HepG2 (cell line): ENCODE measurements at regions not wholly inside any gene's neighbourhood (a gene's known extent, or its start where the extent isn't known, plus 50 kb on each side); places are given as distances from the start of the nearest gene placed in this dataset.

ENCODE experiments used
- ATAC-seq: fragments of 200-7000 bp; cut with Tn5 transposase; 3 replicates; pipeline ENCODE4 v1.9.1; 2020; ENCODE audit warnings: mild to moderate bottlenecking, moderate library complexity
- BruUV-seq: library from RNA; stranded (reverse); fragments of 400-500 nt; replicated peaks from 2 replicates; lab custom pipeline; 2021; lab: Mats Ljungman, UMichigan
- CTCF ChIA-PET: fragments of 300-600 bp; formaldehyde crosslinking; extraction: SDS; loops from one replicate; lab custom pipeline; 2021; ENCODE audit warnings: low total read pairs, inconsistent platforms, low intra/inter-chr PET ratio; lab: Yijun Ruan, JAX
- POLR2A ChIA-PET: fragments of 350-600 bp; sonication (Branson Sonifier 250); formaldehyde crosslinking; loops from one replicate; lab custom pipeline; 2020; ENCODE audit warnings: antibody characterized with exemption, inconsistent platforms; lab: Yijun Ruan, JAX
- DNase-seq: peaks from one replicate; pipeline ENCODE4 v3.0.0-alpha.2; 2015; ENCODE audit warnings: low spot score
- FAIRE-seq: peaks from 3 replicates; lab custom pipeline; 2011; peaks lifted over from hg19 to GRCh38; lab: Jason Lieb, UNC
- H2AFZ ChIP-seq: one replicate; pipeline ENCODE4 v1.6.1; 2011; ENCODE audit warnings: low read length, inconsistent platforms
- H3K27ac ChIP-seq: fragments of 300-600 bp; 3 replicates; pipeline ENCODE4 v1.8.0; 2011; ENCODE audit warnings: mixed run types, mild to moderate bottlenecking, mixed read lengths, low read length, inconsistent platforms; ENCODE audit not compliant: insufficient read depth; ENCODE audit errors: extremely low read length
- H3K27me3 ChIP-seq, 2 experiments: fragments of 200-600 bp in 1 of 2; 2 replicates in 1 of 2; 3 replicates in 1 of 2; pipeline versions ENCODE4 v1.6.0 to v1.8.0; 2011; ENCODE audit warnings: low read length in 2 of 2, mild to moderate bottlenecking in 2 of 2, moderate library complexity in 2 of 2, inconsistent platforms in 1 of 2; ENCODE audit not compliant: insufficient read depth in 2 of 2, control insufficient read depth in 1 of 2
- H3K36me3 ChIP-seq, 2 experiments: fragments of 200-600 bp in 1 of 2; replicated peaks in 1 of 2; 2 replicates in 1 of 2; 3 replicates in 1 of 2; pipeline versions ENCODE4 v1.5.1 to v1.8.0; 2011; ENCODE audit warnings: low read length in 2 of 2, inconsistent platforms in 1 of 2; ENCODE audit not compliant: insufficient read depth in 2 of 2, control insufficient read depth in 1 of 2
- H3K4me1 ChIP-seq: 2 replicates; pipeline ENCODE4 v1.5.1; 2012; ENCODE audit warnings: low read length, inconsistent platforms; ENCODE audit not compliant: insufficient read depth
- H3K4me2 ChIP-seq: 2 replicates; pipeline ENCODE4 v1.6.0; 2011; ENCODE audit warnings: low read depth, low read length, inconsistent platforms
- H3K4me3 ChIP-seq, 3 experiments: fragments of 200-600 bp in 1 of 3; sonication (generic), shearing (Covaris generic) in 1 of 3; replicated peaks in 1 of 3; 2 replicates each; pipeline ENCODE4 v1.5.1; 2011 to 2016; ENCODE audit warnings: low read length in 3 of 3, inconsistent platforms in 2 of 3, low read depth in 2 of 3, mild to moderate bottlenecking in 2 of 3, control low read depth in 1 of 3, mixed read lengths in 1 of 3; ENCODE audit not compliant: insufficient read depth in 1 of 3
- H3K79me2 ChIP-seq: one replicate; pipeline ENCODE4 v1.6.1; 2011; ENCODE audit warnings: low read length, inconsistent platforms; ENCODE audit not compliant: insufficient read depth
- H3K9ac ChIP-seq: 2 replicates; pipeline ENCODE4 v1.6.0; 2011; ENCODE audit warnings: mild to moderate bottlenecking, low read depth, low read length, inconsistent platforms; ENCODE audit not compliant: insufficient read depth
- H3K9me3 ChIP-seq: 2 replicates; pipeline ENCODE4 v1.5.1; 2012; ENCODE audit warnings: mild to moderate bottlenecking, low read length
- H4K20me1 ChIP-seq: 2 replicates; pipeline ENCODE4 v1.6.0; 2011; ENCODE audit warnings: inconsistent platforms, mild to moderate bottlenecking, low read length, moderate library complexity; ENCODE audit not compliant: insufficient read depth
- BRD4 ChIP-seq: sonication (generic); formaldehyde crosslinking; IDR thresholded peaks from 2 replicates; pipeline ENCODE4 v1.4.0; 2020; ENCODE audit warnings: missing genetic modification reagents
- CAMTA2 ChIP-seq: sonication (generic); formaldehyde crosslinking; IDR thresholded peaks from 2 replicates; pipeline ENCODE4 v1.4.0; 2020; ENCODE audit warnings: mild to moderate bottlenecking, missing genetic modification reagents, borderline replicate concordance
- DNMT3B ChIP-seq: conservative IDR thresholded peaks from 2 replicates; pipeline ENCODE4 v1.6.1; 2016; ENCODE audit warnings: missing biosample characterization, control low read depth
- KDM5B ChIP-seq: sonication (generic); formaldehyde crosslinking; IDR thresholded peaks from 2 replicates; pipeline ENCODE4 v1.4.0; 2020; ENCODE audit warnings: missing genetic modification reagents, mild to moderate bottlenecking, borderline replicate concordance
- PHF5A ChIP-seq: IDR thresholded peaks from one replicate; pipeline ENCODE4 v1.6.1; 2018; ENCODE audit warnings: low read depth, missing genetic modification reagents; ENCODE audit not compliant: unreplicated experiment
- REPIN1 ChIP-seq: sonication (generic); formaldehyde crosslinking; IDR thresholded peaks from 2 replicates; pipeline ENCODE4 v1.8.0; 2022; ENCODE audit warnings: missing genetic modification reagents, low read depth, mild to moderate bottlenecking, borderline replicate concordance
- SALL2 ChIP-seq: sonication (generic); formaldehyde crosslinking; IDR thresholded peaks from 2 replicates; pipeline ENCODE4 v1.8.1; 2023; ENCODE audit warnings: mild to moderate bottlenecking, missing genetic modification reagents, inconsistent platforms
- SATB2 ChIP-seq: sonication (generic); formaldehyde crosslinking; IDR thresholded peaks from 2 replicates; pipeline ENCODE4 v1.5.0; 2020; ENCODE audit warnings: missing genetic modification reagents
- TBX3 ChIP-seq: fragments of 450-650 bp; IDR thresholded peaks from 2 replicates; pipeline ENCODE4 v1.6.1; 2017; ENCODE audit warnings: antibody characterized with exemption, mild to moderate bottlenecking, inconsistent platforms, borderline replicate concordance
- ZBTB1 ChIP-seq: sonication (generic); formaldehyde crosslinking; IDR thresholded peaks from 2 replicates; pipeline ENCODE4 v1.4.0; 2020; ENCODE audit warnings: missing genetic modification reagents, borderline replicate concordance
- ZFX ChIP-seq: sonication (generic); formaldehyde crosslinking; IDR thresholded peaks from 2 replicates; pipeline ENCODE4 v1.4.0; 2020; ENCODE audit warnings: mild to moderate bottlenecking, low read depth, missing genetic modification reagents, moderate library complexity
- ZNF713 ChIP-seq: sonication (generic); formaldehyde crosslinking; IDR thresholded peaks from 2 replicates; pipeline ENCODE4 v1.4.0; 2020; ENCODE audit warnings: mild to moderate bottlenecking, missing genetic modification reagents
- WGBS: methylation state at CpG from one replicate; pipeline ENCODE4 v1.1.6; 2017; ENCODE audit warnings: low lambda C conversion rate; 5-methylcytosine and 5-hydroxymethylcytosine counted together
- in situ Hi-C: cut with HindIII; loops from 2 replicates; pipeline ENCODE4 v1.10.0; 2017; ENCODE audit warnings: low pct_unique_long_range_greater_than_20kb; ENCODE audit not compliant: extremely low pct_ligation_motif_present
- intact Hi-C: fragments of 100-400 bp; cut with micrococcal nuclease; formaldehyde crosslinking; loops from one replicate; pipeline ENCODE4 v1.10.0; 2022; ENCODE audit not compliant: unreplicated experiment
- TF ChIP-seq, protein P1 (sequence below): IDR thresholded peaks from 2 replicates; pipeline ENCODE4 v1.6.1; 2016; ENCODE audit warnings: missing genetic modification reagents, missing compliant biosample characterization
- TF ChIP-seq, protein P2 (sequence below): sonication (generic); formaldehyde crosslinking; IDR thresholded peaks from 2 replicates; pipeline ENCODE4 v1.4.0; 2020; ENCODE audit warnings: missing genetic modification reagents, borderline replicate concordance
- TF ChIP-seq, protein P3 (sequence below): sonication (generic); formaldehyde crosslinking; IDR thresholded peaks from 2 replicates; pipeline ENCODE4 v1.4.0; 2020; ENCODE audit warnings: missing genetic modification reagents
- TF ChIP-seq, protein P4 (sequence below): sonication (generic); formaldehyde crosslinking; IDR thresholded peaks from 2 replicates; pipeline ENCODE4 v1.4.0; 2020; ENCODE audit warnings: missing genetic modification reagents, borderline replicate concordance
- TF ChIP-seq, protein P5 (sequence below): sonication (generic); formaldehyde crosslinking; IDR thresholded peaks from 2 replicates; pipeline ENCODE4 v1.5.0; 2020; ENCODE audit warnings: mild to moderate bottlenecking, missing genetic modification reagents, moderate library complexity

DNA sequence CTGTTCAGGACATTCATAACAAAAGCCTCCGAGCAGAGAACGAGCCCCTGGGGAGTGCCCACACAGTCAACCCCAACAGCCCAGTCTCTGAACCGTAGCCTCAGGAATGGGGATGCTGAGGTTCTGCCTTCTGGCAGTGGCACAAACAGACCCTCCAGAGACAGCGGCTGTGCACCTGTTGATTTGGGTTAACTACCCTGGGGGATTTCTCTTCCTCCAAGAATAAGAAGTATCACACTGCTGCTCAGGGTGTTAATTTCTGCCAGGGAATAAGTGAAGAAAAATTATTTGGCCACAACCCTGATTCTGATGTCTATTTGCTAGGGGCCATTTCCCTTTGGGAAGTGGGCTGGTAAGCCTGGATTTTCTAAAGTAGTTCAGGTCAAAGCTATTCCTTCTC lies 51.0 kb upstream of the PIRT start:
- no peaks in the 10 kb centered on the region for H3K9me3 ChIP-seq
- H3K36me3 ChIP-seq = no peaks in the 10 kb centered on the region
- H3K27ac ChIP-seq = no peak overlapping the region
- WGBS = 67% methylated on average over 1 of the region's 4 CpGs
- no TSS peak for BruUV-seq
- DNase-seq (no peak), ATAC-seq (no peak), FAIRE-seq (no peak)
- no peak overlapping the region for H3K4me3 ChIP-seq
- no peak overlapping the region for H3K9ac ChIP-seq
- no peaks in the 10 kb centered on the region for H3K27me3 ChIP-seq
- in situ Hi-C loops (no loop called here), intact Hi-C loops (no loop called here)
- no peak overlapping the region for H2AFZ ChIP-seq
- H3K4me1 ChIP-seq = no peaks in the 10 kb centered on the region
- CTCF ChIA-PET = no interaction called here
- H3K79me2 ChIP-seq = no peaks in the 10 kb centered on the region
- POLR2A ChIA-PET = no interaction called here
- no peaks in the 10 kb centered on the region for H4K20me1 ChIP-seq
- H3K4me2 ChIP-seq = no peak overlapping the region
- TF ChIP-seq KDM5B (CRISPR knock-in tag) (no peak), REPIN1 (no peak), DNMT3B (CRISPR knock-in tag) (no peak), ZNF713 (CRISPR knock-in tag) (no peak), CAMTA2 (CRISPR knock-in tag) (no peak), ZBTB1 (CRISPR knock-in tag) (no peak), BRD4 (CRISPR knock-in tag) (no peak), SALL2 (no peak), SATB2 (CRISPR knock-in tag) (no peak), TBX3 (no peak), ZFX (no peak), PHF5A (no peak)
- TF ChIP-seq, protein P1, sequence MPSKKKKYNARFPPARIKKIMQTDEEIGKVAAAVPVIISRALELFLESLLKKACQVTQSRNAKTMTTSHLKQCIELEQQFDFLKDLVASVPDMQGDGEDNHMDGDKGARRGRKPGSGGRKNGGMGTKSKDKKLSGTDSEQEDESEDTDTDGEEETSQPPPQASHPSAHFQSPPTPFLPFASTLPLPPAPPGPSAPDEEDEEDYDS (CRISPR knock-in tag) = no peak
- TF ChIP-seq, protein P2, sequence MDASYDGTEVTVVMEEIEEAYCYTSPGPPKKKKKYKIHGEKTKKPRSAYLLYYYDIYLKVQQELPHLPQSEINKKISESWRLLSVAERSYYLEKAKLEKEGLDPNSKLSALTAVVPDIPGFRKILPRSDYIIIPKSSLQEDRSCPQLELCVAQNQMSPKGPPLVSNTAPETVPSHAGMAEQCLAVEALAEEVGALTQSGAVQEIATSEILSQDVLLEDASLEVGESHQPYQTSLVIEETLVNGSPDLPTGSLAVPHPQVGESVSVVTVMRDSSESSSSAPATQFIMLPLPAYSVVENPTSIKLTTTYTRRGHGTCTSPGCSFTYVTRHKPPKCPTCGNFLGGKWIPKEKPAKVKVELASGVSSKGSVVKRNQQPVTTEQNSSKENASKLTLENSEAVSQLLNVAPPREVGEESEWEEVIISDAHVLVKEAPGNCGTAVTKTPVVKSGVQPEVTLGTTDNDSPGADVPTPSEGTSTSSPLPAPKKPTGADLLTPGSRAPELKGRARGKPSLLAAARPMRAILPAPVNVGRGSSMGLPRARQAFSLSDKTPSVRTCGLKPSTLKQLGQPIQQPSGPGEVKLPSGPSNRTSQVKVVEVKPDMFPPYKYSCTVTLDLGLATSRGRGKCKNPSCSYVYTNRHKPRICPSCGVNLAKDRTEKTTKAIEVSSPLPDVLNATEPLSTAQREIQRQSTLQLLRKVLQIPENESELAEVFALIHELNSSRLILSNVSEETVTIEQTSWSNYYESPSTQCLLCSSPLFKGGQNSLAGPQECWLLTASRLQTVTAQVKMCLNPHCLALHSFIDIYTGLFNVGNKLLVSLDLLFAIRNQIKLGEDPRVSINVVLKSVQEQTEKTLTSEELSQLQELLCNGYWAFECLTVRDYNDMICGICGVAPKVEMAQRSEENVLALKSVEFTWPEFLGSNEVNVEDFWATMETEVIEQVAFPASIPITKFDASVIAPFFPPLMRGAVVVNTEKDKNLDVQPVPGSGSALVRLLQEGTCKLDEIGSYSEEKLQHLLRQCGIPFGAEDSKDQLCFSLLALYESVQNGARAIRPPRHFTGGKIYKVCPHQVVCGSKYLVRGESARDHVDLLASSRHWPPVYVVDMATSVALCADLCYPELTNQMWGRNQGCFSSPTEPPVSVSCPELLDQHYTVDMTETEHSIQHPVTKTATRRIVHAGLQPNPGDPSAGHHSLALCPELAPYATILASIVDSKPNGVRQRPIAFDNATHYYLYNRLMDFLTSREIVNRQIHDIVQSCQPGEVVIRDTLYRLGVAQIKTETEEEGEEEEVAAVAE (CRISPR knock-in tag) = no peak
- TF ChIP-seq, protein P3, sequence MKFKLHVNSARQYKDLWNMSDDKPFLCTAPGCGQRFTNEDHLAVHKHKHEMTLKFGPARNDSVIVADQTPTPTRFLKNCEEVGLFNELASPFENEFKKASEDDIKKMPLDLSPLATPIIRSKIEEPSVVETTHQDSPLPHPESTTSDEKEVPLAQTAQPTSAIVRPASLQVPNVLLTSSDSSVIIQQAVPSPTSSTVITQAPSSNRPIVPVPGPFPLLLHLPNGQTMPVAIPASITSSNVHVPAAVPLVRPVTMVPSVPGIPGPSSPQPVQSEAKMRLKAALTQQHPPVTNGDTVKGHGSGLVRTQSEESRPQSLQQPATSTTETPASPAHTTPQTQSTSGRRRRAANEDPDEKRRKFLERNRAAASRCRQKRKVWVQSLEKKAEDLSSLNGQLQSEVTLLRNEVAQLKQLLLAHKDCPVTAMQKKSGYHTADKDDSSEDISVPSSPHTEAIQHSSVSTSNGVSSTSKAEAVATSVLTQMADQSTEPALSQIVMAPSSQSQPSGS = no peak
- TF ChIP-seq, protein P4, sequence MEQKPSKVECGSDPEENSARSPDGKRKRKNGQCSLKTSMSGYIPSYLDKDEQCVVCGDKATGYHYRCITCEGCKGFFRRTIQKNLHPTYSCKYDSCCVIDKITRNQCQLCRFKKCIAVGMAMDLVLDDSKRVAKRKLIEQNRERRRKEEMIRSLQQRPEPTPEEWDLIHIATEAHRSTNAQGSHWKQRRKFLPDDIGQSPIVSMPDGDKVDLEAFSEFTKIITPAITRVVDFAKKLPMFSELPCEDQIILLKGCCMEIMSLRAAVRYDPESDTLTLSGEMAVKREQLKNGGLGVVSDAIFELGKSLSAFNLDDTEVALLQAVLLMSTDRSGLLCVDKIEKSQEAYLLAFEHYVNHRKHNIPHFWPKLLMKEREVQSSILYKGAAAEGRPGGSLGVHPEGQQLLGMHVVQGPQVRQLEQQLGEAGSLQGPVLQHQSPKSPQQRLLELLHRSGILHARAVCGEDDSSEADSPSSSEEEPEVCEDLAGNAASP (CRISPR knock-in tag) = no peak
- TF ChIP-seq, protein P5, sequence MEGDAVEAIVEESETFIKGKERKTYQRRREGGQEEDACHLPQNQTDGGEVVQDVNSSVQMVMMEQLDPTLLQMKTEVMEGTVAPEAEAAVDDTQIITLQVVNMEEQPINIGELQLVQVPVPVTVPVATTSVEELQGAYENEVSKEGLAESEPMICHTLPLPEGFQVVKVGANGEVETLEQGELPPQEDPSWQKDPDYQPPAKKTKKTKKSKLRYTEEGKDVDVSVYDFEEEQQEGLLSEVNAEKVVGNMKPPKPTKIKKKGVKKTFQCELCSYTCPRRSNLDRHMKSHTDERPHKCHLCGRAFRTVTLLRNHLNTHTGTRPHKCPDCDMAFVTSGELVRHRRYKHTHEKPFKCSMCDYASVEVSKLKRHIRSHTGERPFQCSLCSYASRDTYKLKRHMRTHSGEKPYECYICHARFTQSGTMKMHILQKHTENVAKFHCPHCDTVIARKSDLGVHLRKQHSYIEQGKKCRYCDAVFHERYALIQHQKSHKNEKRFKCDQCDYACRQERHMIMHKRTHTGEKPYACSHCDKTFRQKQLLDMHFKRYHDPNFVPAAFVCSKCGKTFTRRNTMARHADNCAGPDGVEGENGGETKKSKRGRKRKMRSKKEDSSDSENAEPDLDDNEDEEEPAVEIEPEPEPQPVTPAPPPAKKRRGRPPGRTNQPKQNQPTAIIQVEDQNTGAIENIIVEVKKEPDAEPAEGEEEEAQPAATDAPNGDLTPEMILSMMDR (CRISPR knock-in tag) = no peak
